Dermis microvascular lymphatic vessel endothelial cell (primary cell): ENCODE measurements at regions not wholly inside any gene's neighbourhood (a gene's known extent, or its start where the extent isn't known, plus 50 kb on each side); places are given as distances from the start of the nearest gene placed in this dataset.
"Not testable (repeated sequence)": the region's sequence is repeated elsewhere in the genome, so short reads cannot be mapped to it uniquely, and the experiment has no call there.

Experiments
- DNase-seq, 2 donors: peaks; one replicate each; pipeline versions ENCODE4 v3.0.0 to v3.0.0-alpha.2; 2010; ENCODE audit warnings: low read depth in 2 of 2

GRCh38 chr2:41149054-41149453 lies 697.2 kb upstream of the SLC8A1 start:
- no peak for DNase-seq

GRCh38 chr2:41151746-41152145 lies 699.9 kb upstream of the SLC8A1 start:
- no peak for DNase-seq

- DNase-seq: no peak
Observed at GRCh38 chr2:41152318-41152717, 700.4 kb upstream of the SLC8A1 start.

GRCh38 chr2:41160439-41160838 lies 708.5 kb upstream of the SLC8A1 start:
- DNase-seq: no peak

GRCh38 chr2:41167014-41167413 lies 715.1 kb upstream of the SLC8A1 start:
- no peak for DNase-seq

GRCh38 chr2:41169744-41170143 lies 717.9 kb upstream of the SLC8A1 start:
- no peak for DNase-seq

GRCh38 chr2:41170589-41170988 lies 718.7 kb upstream of the SLC8A1 start:
- DNase-seq: no peak

- no peak for DNase-seq
Observed at GRCh38 chr2:41180387-41180786, 728.5 kb upstream of the SLC8A1 start.

- DNase-seq: no peak
Observed at GRCh38 chr2:41182961-41183360, 731.1 kb upstream of the SLC8A1 start.

- no peak for DNase-seq
Observed at GRCh38 chr2:41187376-41188122, 735.7 kb upstream of the SLC8A1 start.

- DNase-seq: peak in 1 of 2 donors; percentile 14
Observed at GRCh38 chr2:41194230-41194629, 742.3 kb upstream of the SLC8A1 start.

GRCh38 chr2:41197781-41198180 lies 745.9 kb upstream of the SLC8A1 start:
- DNase-seq: no peak

GRCh38 chr2:41199334-41199733 lies 747.4 kb upstream of the SLC8A1 start:
- DNase-seq: no peak

GRCh38 chr2:41204315-41204714 lies 752.4 kb upstream of the SLC8A1 start:
- DNase-seq: no peak

GRCh38 chr2:41206004-41206403 lies 754.1 kb upstream of the SLC8A1 start:
- no peak for DNase-seq

GRCh38 chr2:41207578-41207977 lies 755.7 kb upstream of the SLC8A1 start:
- no peak for DNase-seq

GRCh38 chr2:41210030-41210429 lies 758.1 kb upstream of the SLC8A1 start:
- DNase-seq: not testable (repeated sequence)

- DNase-seq: no peak
Observed at GRCh38 chr2:41216978-41217377, 765.1 kb upstream of the SLC8A1 start.

- no peak for DNase-seq
Observed at GRCh38 chr2:41222593-41222992, 770.7 kb upstream of the SLC8A1 start.

- no peak for DNase-seq
Observed at GRCh38 chr2:41234093-41234492, 782.2 kb upstream of the SLC8A1 start.

- DNase-seq: no peak
Observed at GRCh38 chr2:41241325-41242000, 789.6 kb upstream of the SLC8A1 start.

GRCh38 chr2:41242001-41242331 lies 790.1 kb upstream of the SLC8A1 start:
- DNase-seq: no peak

- DNase-seq: no peak
Observed at GRCh38 chr2:41267929-41268659, 779.7 kb upstream of the PKDCC start.
